ENCODE measurements at regions not wholly inside any gene's neighbourhood (a gene's known extent, or its start where the extent isn't known, plus 50 kb on each side); places are given as distances from the start of the nearest gene placed in this dataset.

GRCh38 chr16:50916040-50916439 lies 174.2 kb downstream of the CYLD start:
- Mint-ChIP-seq H3K4me1 (ENCODE audit: unreplicated experiment) (peaks cover 6% of the 10 kb centered on the region), H3K4me3 (no peak overlapping the region), H3K9me3 (no peaks in the 10 kb centered on the region), H3K27ac (no peak overlapping the region), H3K36me3 (no peaks in the 10 kb centered on the region), H3K27me3 (peaks cover 46% of the 10 kb centered on the region)
- no peak for DNase-seq (ENCODE audit: extremely low spot score, unreplicated experiment)
- TF ChIP-seq, protein P1, sequence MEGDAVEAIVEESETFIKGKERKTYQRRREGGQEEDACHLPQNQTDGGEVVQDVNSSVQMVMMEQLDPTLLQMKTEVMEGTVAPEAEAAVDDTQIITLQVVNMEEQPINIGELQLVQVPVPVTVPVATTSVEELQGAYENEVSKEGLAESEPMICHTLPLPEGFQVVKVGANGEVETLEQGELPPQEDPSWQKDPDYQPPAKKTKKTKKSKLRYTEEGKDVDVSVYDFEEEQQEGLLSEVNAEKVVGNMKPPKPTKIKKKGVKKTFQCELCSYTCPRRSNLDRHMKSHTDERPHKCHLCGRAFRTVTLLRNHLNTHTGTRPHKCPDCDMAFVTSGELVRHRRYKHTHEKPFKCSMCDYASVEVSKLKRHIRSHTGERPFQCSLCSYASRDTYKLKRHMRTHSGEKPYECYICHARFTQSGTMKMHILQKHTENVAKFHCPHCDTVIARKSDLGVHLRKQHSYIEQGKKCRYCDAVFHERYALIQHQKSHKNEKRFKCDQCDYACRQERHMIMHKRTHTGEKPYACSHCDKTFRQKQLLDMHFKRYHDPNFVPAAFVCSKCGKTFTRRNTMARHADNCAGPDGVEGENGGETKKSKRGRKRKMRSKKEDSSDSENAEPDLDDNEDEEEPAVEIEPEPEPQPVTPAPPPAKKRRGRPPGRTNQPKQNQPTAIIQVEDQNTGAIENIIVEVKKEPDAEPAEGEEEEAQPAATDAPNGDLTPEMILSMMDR (conservative IDR thresholded peaks at IDR 0.05): no peak

DNA sequence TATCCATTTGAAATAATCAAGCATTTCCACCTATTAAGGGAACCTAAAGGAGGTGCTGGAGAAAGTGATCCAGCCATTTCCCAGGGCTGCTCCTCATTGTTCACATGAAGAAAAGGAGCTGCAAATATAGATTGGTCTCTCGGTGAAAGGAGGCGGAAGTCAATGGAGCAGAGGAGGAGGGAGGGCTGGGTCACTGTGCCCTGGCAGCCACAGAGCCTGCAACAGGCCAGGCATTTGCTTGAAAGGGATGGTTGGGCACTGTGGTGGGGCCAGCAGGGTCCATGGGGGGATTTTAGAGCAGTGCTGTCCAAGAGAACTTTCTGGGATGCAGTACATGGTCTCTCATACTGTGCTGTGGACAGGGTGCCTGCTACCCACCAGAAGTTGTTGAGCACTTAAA lies 173.2 kb downstream of the CYLD start:
- TF ChIP-seq, protein P1 (conservative IDR thresholded peaks at IDR 0.05): no peak
- Mint-ChIP-seq H3K9me3 (no peaks in the 10 kb centered on the region), H3K4me3 (no peak overlapping the region), H3K36me3 (no peaks in the 10 kb centered on the region), H3K27me3 (peaks cover 48% of the 10 kb centered on the region), H3K4me1 (ENCODE audit: unreplicated experiment) (peaks cover 7% of the 10 kb centered on the region), H3K27ac (no peak overlapping the region)
- no peak for DNase-seq (ENCODE audit: extremely low spot score, unreplicated experiment)

DNA sequence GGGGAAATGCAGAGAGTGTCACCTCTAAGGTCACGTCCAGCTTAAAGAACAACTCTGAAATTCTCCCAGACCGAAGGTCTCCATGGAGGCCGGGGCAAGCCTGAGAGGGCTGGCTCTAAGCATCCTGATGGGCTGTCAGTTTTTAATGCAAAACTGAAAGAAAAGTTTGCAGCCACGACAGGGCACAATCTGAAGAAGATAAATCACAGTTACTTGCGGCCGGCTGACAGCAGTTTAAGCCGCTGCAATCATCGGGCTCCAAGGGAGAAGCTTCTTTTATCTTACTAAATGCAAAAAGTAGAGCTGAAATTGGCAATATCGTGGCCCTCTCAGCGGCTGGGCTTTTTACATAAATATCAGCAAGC lies 168.8 kb downstream of the CYLD start:
- H3K4me3 Mint-ChIP-seq: no peak overlapping the region
- no peak overlapping the region for H3K27ac Mint-ChIP-seq
- peaks cover 7% of the 10 kb centered on the region for H3K4me1 Mint-ChIP-seq (ENCODE audit: unreplicated experiment)
- no peak for DNase-seq (ENCODE audit: extremely low spot score, unreplicated experiment)
- H3K9me3 Mint-ChIP-seq: no peaks in the 10 kb centered on the region
- TF ChIP-seq, protein P1 (conservative IDR thresholded peaks at IDR 0.05): no peak
- no peaks in the 10 kb centered on the region for H3K36me3 Mint-ChIP-seq
- peaks cover 47% of the 10 kb centered on the region for H3K27me3 Mint-ChIP-seq

DNA sequence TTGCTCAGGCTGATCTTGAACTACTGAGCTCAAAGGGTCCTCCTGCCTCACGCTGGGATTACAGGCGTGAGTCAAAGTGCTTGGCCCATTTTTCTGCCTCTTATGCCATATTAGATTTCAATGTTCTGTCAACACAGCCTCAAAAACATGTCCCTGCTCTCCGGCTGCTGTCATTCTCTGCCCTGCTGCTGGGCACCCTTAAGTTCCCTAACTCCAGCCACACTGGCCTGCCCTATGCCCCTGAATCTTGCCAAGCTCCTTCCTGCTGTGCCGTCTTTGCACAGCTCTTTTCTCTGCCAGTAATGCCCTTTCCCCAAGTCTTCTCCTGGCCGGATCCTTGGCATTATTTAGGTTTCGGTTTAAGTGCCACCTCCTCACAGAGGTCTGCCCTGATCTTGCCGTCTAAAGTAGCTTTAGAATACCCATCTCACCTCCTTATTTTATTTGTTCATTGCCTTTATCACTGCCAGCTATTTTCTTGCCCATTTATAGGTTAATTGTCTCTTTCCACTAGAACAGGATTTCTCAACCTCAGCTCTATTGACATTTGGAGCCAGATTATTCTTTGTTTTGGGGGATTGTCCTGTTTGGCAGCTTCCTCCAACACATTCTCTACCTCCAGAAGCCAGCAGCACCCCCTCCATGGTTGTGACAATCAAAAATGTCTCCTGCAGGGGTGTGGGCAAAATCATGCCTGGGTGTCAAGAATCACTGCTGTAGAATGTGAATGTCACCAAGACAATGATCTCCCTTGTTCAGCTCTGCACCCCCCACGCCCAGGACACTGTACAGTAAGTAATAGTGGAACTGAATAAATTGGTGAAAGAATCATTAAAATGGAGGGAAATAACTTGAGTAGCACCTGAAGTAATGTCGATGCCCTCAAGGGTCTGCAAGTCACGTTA lies 168.2 kb downstream of the CYLD start:
- Mint-ChIP-seq H3K9me3 (no peaks in the 10 kb centered on the region), H3K4me1 (ENCODE audit: unreplicated experiment) (peaks cover 7% of the 10 kb centered on the region), H3K27me3 (peaks cover 47% of the 10 kb centered on the region), H3K4me3 (no peak overlapping the region), H3K36me3 (no peaks in the 10 kb centered on the region), H3K27ac (no peak overlapping the region)
- DNase-seq (ENCODE audit: extremely low spot score, unreplicated experiment): no peak
- TF ChIP-seq, protein P1 (conservative IDR thresholded peaks at IDR 0.05): no peak

- Mint-ChIP-seq H3K4me3 (no peak overlapping the region), H3K27ac (no peak overlapping the region), H3K4me1 (ENCODE audit: unreplicated experiment) (peaks cover 7% of the 10 kb centered on the region), H3K9me3 (no peaks in the 10 kb centered on the region), H3K36me3 (no peaks in the 10 kb centered on the region), H3K27me3 (peaks cover 37% of the 10 kb centered on the region)
- TF ChIP-seq, protein P1 (conservative IDR thresholded peaks at IDR 0.05): no peak
- DNase-seq (ENCODE audit: extremely low spot score, unreplicated experiment): no peak
Measured at GRCh38 chr16:50908468-50908867, 166.6 kb downstream of the CYLD start.

Measured in type B pancreatic cell (in vitro differentiated cells).